ENCODE measurements at regions not wholly inside any gene's neighbourhood (a gene's known extent, or its start where the extent isn't known, plus 50 kb on each side); places are given as distances from the start of the nearest gene placed in this dataset.
"Not testable (repeated sequence)": the region's sequence is repeated elsewhere in the genome, so short reads cannot be mapped to it uniquely, and the experiment has no call there.

GRCh38 chr5:25286319-25286718 lies 641.5 kb upstream of the CDH10 start:
- H3K4me3 ChIP-seq (ENCODE audit: low read depth, low read length), result no peak overlapping the region
- no peak for TF ChIP-seq CTCF (IDR thresholded peaks at IDR 0.05; ENCODE audit: low read depth, low read length)
- TF ChIP-seq POLR2A (IDR thresholded peaks at IDR 0.05; ENCODE audit: extremely low read depth, insufficient read length), result no peak
- no peak for TF ChIP-seq MYC (IDR thresholded peaks at IDR 0.05; ENCODE audit: low read depth, low read length)
- TF ChIP-seq, protein P1, sequence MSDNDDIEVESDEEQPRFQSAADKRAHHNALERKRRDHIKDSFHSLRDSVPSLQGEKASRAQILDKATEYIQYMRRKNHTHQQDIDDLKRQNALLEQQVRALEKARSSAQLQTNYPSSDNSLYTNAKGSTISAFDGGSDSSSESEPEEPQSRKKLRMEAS (IDR thresholded peaks at IDR 0.05; ENCODE audit: low read depth, low read length), result no peak
- no peak for DNase-seq (ENCODE audit: low read depth)

DNA sequence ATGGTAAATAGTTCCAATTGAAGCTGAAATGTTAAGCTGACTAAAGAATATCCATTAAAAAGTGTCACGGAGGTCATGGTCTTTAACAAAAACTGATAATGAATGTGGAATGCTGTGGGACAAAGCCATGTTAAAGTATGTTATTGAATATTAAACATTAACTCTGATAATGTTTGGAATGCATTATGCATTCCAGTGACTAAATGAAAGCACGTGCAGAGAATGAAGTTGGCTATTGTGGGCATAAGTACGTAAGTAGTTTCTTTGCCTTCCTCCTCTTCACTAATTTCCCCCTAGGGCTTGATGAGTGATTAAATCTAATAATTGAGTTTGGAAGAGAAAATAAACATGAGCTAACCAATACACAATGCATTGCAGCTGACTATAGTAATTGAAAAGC lies 640.4 kb upstream of the CDH10 start:
- no peak overlapping the region for H3K4me3 ChIP-seq (ENCODE audit: low read depth, low read length)
- TF ChIP-seq CTCF (IDR thresholded peaks at IDR 0.05; ENCODE audit: low read depth, low read length) (no peak), MYC (IDR thresholded peaks at IDR 0.05; ENCODE audit: low read depth, low read length) (no peak), POLR2A (IDR thresholded peaks at IDR 0.05; ENCODE audit: extremely low read depth, insufficient read length) (no peak)
- TF ChIP-seq, protein P1 (IDR thresholded peaks at IDR 0.05; ENCODE audit: low read depth, low read length), result no peak
- DNase-seq (ENCODE audit: low read depth), result no peak

DNA sequence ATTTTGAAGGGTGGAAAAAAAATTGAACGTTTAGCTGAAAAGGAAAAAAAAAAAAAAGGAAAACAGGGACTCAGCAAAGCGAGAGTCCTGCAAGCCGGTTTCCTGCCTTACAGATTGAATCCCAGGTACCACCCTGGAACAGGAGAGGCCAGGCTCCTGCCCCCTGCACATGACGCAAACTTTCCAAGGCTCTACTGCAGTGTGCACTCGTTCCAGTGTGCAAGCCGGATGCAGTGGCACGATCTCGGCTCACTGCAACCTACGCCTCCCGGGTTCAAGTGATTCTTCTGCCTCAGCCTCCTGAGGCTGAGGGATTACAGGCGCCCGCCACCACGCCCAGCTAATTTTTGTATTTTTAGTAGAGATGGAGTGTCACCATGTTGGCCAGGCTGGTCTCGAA lies 618.7 kb upstream of the CDH10 start:
- DNase-seq (ENCODE audit: low read depth), result not testable (repeated sequence)

GRCh38 chr5:25262221-25262620 lies 617.4 kb upstream of the CDH10 start:
- no peak for DNase-seq (ENCODE audit: low read depth)
- TF ChIP-seq MYC (IDR thresholded peaks at IDR 0.05; ENCODE audit: low read depth, low read length), result no peak
- TF ChIP-seq CTCF (IDR thresholded peaks at IDR 0.05; ENCODE audit: low read depth, low read length), result no peak
- TF ChIP-seq, protein P1 (IDR thresholded peaks at IDR 0.05; ENCODE audit: low read depth, low read length), result no peak
- TF ChIP-seq POLR2A (IDR thresholded peaks at IDR 0.05; ENCODE audit: extremely low read depth, insufficient read length), result no peak
- H3K4me3 ChIP-seq (ENCODE audit: low read depth, low read length), result no peak overlapping the region

More for the DNA sequence above, 618.7 kb upstream of the CDH10 start:
- H3K4me3 ChIP-seq (ENCODE audit: low read depth, low read length), result not testable (repeated sequence)

- H3K4me3 ChIP-seq (ENCODE audit: low read depth, low read length), result no peak overlapping the region
- no peak for DNase-seq (ENCODE audit: low read depth)
- TF ChIP-seq, protein P1 (IDR thresholded peaks at IDR 0.05; ENCODE audit: low read depth, low read length), result no peak
- TF ChIP-seq CTCF (IDR thresholded peaks at IDR 0.05; ENCODE audit: low read depth, low read length) (no peak), POLR2A (IDR thresholded peaks at IDR 0.05; ENCODE audit: extremely low read depth, insufficient read length) (no peak), MYC (IDR thresholded peaks at IDR 0.05; ENCODE audit: low read depth, low read length) (no peak)
Observed at GRCh38 chr5:25255128-25255527, 610.4 kb upstream of the CDH10 start.

DNA sequence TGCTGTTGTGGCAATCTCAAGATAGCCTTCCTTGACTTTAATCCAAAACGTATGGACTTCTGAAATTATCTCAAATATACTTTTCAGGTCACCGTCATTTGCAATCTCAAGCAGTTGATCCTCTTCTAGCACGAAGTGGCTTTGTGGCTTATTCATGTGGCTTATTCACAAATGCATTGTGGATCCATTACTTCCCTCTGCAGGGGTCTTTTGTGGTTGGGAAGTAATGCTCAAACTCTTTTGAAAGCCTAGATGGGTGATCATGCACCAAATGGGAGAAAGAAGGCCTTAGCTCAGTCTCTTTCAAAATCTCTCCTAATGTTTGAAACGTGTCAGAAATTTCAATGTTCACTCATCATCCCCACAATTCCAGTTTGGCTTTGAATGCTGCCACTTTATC lies 597.2 kb upstream of the CDH10 start:
- no peak for DNase-seq (ENCODE audit: low read depth)
- H3K4me3 ChIP-seq (ENCODE audit: low read depth, low read length), result no peak overlapping the region
- TF ChIP-seq POLR2A (IDR thresholded peaks at IDR 0.05; ENCODE audit: extremely low read depth, insufficient read length) (no peak), CTCF (IDR thresholded peaks at IDR 0.05; ENCODE audit: low read depth, low read length) (no peak), MYC (IDR thresholded peaks at IDR 0.05; ENCODE audit: low read depth, low read length) (no peak)
- TF ChIP-seq, protein P1 (IDR thresholded peaks at IDR 0.05; ENCODE audit: low read depth, low read length), result no peak

DNA sequence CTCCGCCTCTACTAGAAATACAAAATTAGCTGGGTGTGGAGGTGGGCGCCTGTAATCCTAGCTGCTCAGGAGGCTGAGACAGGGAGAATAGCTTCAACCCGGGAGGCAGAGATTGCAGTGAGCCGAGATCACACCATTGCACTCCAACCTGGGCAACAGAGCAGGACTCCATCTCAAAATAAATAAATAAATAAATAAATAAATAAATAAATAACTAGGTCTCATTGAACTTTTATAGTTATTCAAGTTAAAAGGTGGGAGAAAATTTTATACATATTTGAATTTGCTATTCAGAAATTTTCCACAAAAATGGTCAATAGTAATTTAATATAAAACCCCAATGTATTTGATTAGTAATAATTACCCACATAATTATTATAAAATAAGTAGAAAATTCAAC lies 593.9 kb upstream of the CDH10 start:
- not testable (repeated sequence) for DNase-seq (ENCODE audit: low read depth); H3K4me3 ChIP-seq (ENCODE audit: low read depth, low read length)

Measured in NB4 (cell line).